OCI-LY7 (cell line): ENCODE measurements at regions not wholly inside any gene's neighbourhood (a gene's known extent, or its start where the extent isn't known, plus 50 kb on each side); places are given as distances from the start of the nearest gene placed in this dataset. TPM values are rescaled to one million over a fixed set of nuclear protein-coding genes. Genes with fewer than 3 reads are reported as not detected.

ENCODE experiments used
- BruUV-seq: library from RNA; stranded (reverse); fragments of 400-500 nt; replicated peaks from 2 replicates; lab custom pipeline; 2021; lab: Mats Ljungman, UMichigan
- CTCF ChIA-PET: fragments of 300-600 bp; sonication (Branson Sonifier 250); formaldehyde crosslinking; loops from one replicate; lab custom pipeline; 2022; ENCODE audit warnings: antibody characterized with exemption; ENCODE audit not compliant: unreplicated experiment; lab: Charles Lee
- POLR2A ChIA-PET: fragments of 300-600 bp; sonication (Branson Sonifier 250); formaldehyde crosslinking; loops from one replicate; lab custom pipeline; 2022; ENCODE audit warnings: antibody characterized with exemption; lab: Charles Lee
- DNase-seq: peaks from one replicate; pipeline ENCODE4 v3.0.0-alpha.2; 2015; ENCODE audit warnings: low spot score
- H2AFZ ChIP-seq: fragments of 200-600 bp; sonication (generic), shearing (Covaris generic); 2 replicates; pipeline ENCODE4 v1.6.1; 2014; ENCODE audit warnings: mild to moderate bottlenecking, antibody characterized with exemption, low read length, moderate library complexity
- H3K27ac ChIP-seq: fragments of 200-600 bp; sonication (generic); 2 replicates; pipeline ENCODE4 v1.5.1; 2014; ENCODE audit warnings: mixed run types, low read depth, mild to moderate bottlenecking, moderate library complexity, low read length, inconsistent platforms; ENCODE audit not compliant: poor library complexity, severe bottlenecking
- H3K36me3 ChIP-seq: fragments of 200-600 bp; sonication (generic); 2 replicates; pipeline ENCODE4 v1.6.1; 2014; ENCODE audit warnings: mild to moderate bottlenecking, antibody characterized with exemption, low read length, moderate library complexity, mixed read lengths; ENCODE audit not compliant: insufficient read depth
- H3K4me1 ChIP-seq: fragments of 200-600 bp; sonication (generic); 2 replicates; pipeline ENCODE4 v1.5.1; 2014; ENCODE audit warnings: mild to moderate bottlenecking, low read length; ENCODE audit not compliant: insufficient read depth, poor library complexity, severe bottlenecking
- H3K4me2 ChIP-seq: fragments of 200-600 bp; sonication (generic); 2 replicates; pipeline ENCODE4 v1.6.1; 2014; ENCODE audit warnings: mild to moderate bottlenecking, low read length
- H3K4me3 ChIP-seq: fragments of 200-600 bp; sonication (generic); 2 replicates; pipeline ENCODE4 v1.5.1; 2014; ENCODE audit warnings: mild to moderate bottlenecking, low read depth, low read length; ENCODE audit not compliant: poor library complexity, severe bottlenecking
- H3K79me2 ChIP-seq: fragments of 200-600 bp; sonication (generic); 2 replicates; pipeline ENCODE4 v1.6.1; 2016; ENCODE audit warnings: low read depth, mild to moderate bottlenecking, low read length, moderate library complexity, mixed read lengths; ENCODE audit not compliant: insufficient read depth
- H3K9me2 ChIP-seq: fragments of 200-600 bp; sonication (generic); 2 replicates; pipeline ENCODE4 v1.6.1; 2016; ENCODE audit warnings: mild to moderate bottlenecking, low read length, mixed read lengths; ENCODE audit not compliant: insufficient read depth
- H3K9me3 ChIP-seq: fragments of 200-600 bp; sonication (generic); 2 replicates; pipeline ENCODE4 v1.6.1; 2014; ENCODE audit warnings: mild to moderate bottlenecking, mixed run types, low read length, mixed read lengths
- H4K20me1 ChIP-seq: fragments of 200-600 bp; sonication (generic); 2 replicates; pipeline ENCODE4 v1.6.1; 2014; ENCODE audit warnings: mild to moderate bottlenecking, antibody characterized with exemption, low read length, moderate library complexity, mixed read lengths; ENCODE audit not compliant: insufficient read depth
- EZH2phosphoT487 ChIP-seq: fragments of 200-600 bp; sonication (generic); IDR thresholded peaks from 2 replicates; pipeline ENCODE4 v1.6.1; 2018; ENCODE audit warnings: low read depth, borderline replicate concordance, mild to moderate bottlenecking, mixed run types, antibody characterized with exemption, low read length, moderate library complexity, mixed read lengths
- intact Hi-C: fragments of 100-400 bp; cut with micrococcal nuclease; formaldehyde crosslinking; loops from one replicate; pipeline ENCODE4 v1.10.0; 2022; ENCODE audit not compliant: unreplicated experiment
- small RNA-seq: library from RNA; depleted of rRNA; stranded (forward); fragments of <200 nt; gene quantifications from one replicate; pipeline ENCODE3, GENCODE V24; 2014
- TF ChIP-seq, protein P1 (sequence below): fragments of 200-600 bp; sonication (generic); conservative IDR thresholded peaks from 2 replicates; pipeline ENCODE4 v1.5.1; 2014; ENCODE audit warnings: mild to moderate bottlenecking, antibody characterized with exemption, low read length, moderate library complexity, mixed read lengths

GRCh38 chr19:27580906-27581305, 1632.0 kb downstream of the UQCRFS1 start:
- intact Hi-C loops = no loop called here
- CTCF ChIA-PET = no interaction called here
- no peaks in the 10 kb centered on the region for H3K4me1 ChIP-seq
- no peak overlapping the region for H3K4me3 ChIP-seq
- no peak overlapping the region for H3K4me2 ChIP-seq
- no peak for DNase-seq
- POLR2A ChIA-PET = interaction anchor here (0.7 kb wide), 1 partner anchor 12 kb away, joined by 3 read pairs; no protein-coding TSS in a partner anchor
- no TSS peak for BruUV-seq
- no peaks in the 10 kb centered on the region for H4K20me1 ChIP-seq
- no peak overlapping the region for H2AFZ ChIP-seq
- no peaks in the 10 kb centered on the region for H3K36me3 ChIP-seq
- H3K27ac ChIP-seq = no peak overlapping the region
- H3K9me3 ChIP-seq = peaks cover 7% of the 10 kb centered on the region; the same call in 1 of the 2 replicates
- no peaks in the 10 kb centered on the region for H3K79me2 ChIP-seq
- no peaks in the 10 kb centered on the region for H3K9me2 ChIP-seq
- TF ChIP-seq, protein P1, sequence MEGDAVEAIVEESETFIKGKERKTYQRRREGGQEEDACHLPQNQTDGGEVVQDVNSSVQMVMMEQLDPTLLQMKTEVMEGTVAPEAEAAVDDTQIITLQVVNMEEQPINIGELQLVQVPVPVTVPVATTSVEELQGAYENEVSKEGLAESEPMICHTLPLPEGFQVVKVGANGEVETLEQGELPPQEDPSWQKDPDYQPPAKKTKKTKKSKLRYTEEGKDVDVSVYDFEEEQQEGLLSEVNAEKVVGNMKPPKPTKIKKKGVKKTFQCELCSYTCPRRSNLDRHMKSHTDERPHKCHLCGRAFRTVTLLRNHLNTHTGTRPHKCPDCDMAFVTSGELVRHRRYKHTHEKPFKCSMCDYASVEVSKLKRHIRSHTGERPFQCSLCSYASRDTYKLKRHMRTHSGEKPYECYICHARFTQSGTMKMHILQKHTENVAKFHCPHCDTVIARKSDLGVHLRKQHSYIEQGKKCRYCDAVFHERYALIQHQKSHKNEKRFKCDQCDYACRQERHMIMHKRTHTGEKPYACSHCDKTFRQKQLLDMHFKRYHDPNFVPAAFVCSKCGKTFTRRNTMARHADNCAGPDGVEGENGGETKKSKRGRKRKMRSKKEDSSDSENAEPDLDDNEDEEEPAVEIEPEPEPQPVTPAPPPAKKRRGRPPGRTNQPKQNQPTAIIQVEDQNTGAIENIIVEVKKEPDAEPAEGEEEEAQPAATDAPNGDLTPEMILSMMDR = no peak
- TF ChIP-seq EZH2phosphoT487 = no peak

Small RNA genes in the stretch of these regions (small RNA-seq; reads per million reads assigned to genes)
- not detected for gene AC006504.6
- gene RNA5SP470 = not detected
